ENCODE measurements at regions not wholly inside any gene's neighbourhood (a gene's known extent, or its start where the extent isn't known, plus 50 kb on each side); places are given as distances from the start of the nearest gene placed in this dataset.

GRCh38 chr6:169379495-169380070 lies 125.9 kb upstream of the THBS2 start:
- no peak for TF ChIP-seq CTCF (IDR thresholded peaks at IDR 0.05; ENCODE audit: control insufficient read depth, insufficient read depth, low read depth, low read length, missing control alignments)
- no peak overlapping the region for H3K4me3 ChIP-seq (ENCODE audit: control insufficient read depth, low read depth, low read length)
- DNase-seq (ENCODE audit: low read depth): no peak

GRCh38 chr6:169378620-169379381 lies 125.2 kb upstream of the THBS2 start:
- TF ChIP-seq CTCF (IDR thresholded peaks at IDR 0.05; ENCODE audit: control insufficient read depth, insufficient read depth, low read depth, low read length, missing control alignments): no peak
- H3K4me3 ChIP-seq (ENCODE audit: control insufficient read depth, low read depth, low read length): no peak overlapping the region
- no peak for DNase-seq (ENCODE audit: low read depth)

- H3K4me3 ChIP-seq (ENCODE audit: control insufficient read depth, low read depth, low read length): no peak overlapping the region
- no peak for TF ChIP-seq CTCF (IDR thresholded peaks at IDR 0.05; ENCODE audit: control insufficient read depth, insufficient read depth, low read depth, low read length, missing control alignments)
- no peak for DNase-seq (ENCODE audit: low read depth)
These were observed 122.8 kb upstream of the THBS2 start for GRCh38 chr6:169376458-169376857.

GRCh38 chr6:169372589-169372988 lies 118.9 kb upstream of the THBS2 start:
- no peak for TF ChIP-seq CTCF (IDR thresholded peaks at IDR 0.05; ENCODE audit: control insufficient read depth, insufficient read depth, low read depth, low read length, missing control alignments)
- no peak for DNase-seq (ENCODE audit: low read depth)
- no peak overlapping the region for H3K4me3 ChIP-seq (ENCODE audit: control insufficient read depth, low read depth, low read length)

GRCh38 chr6:169371344-169372127 lies 117.9 kb upstream of the THBS2 start:
- TF ChIP-seq CTCF (IDR thresholded peaks at IDR 0.05; ENCODE audit: control insufficient read depth, insufficient read depth, low read depth, low read length, missing control alignments): no peak
- H3K4me3 ChIP-seq (ENCODE audit: control insufficient read depth, low read depth, low read length): no peak overlapping the region
- no peak for DNase-seq (ENCODE audit: low read depth)

GRCh38 chr6:169370666-169371343 lies 117.2 kb upstream of the THBS2 start:
- DNase-seq (ENCODE audit: low read depth): no peak
- no peak for TF ChIP-seq CTCF (IDR thresholded peaks at IDR 0.05; ENCODE audit: control insufficient read depth, insufficient read depth, low read depth, low read length, missing control alignments)

More at GRCh38 chr6:169370666-169371343, 117.2 kb upstream of the THBS2 start:
- no peak overlapping the region for H3K4me3 ChIP-seq (ENCODE audit: control insufficient read depth, low read depth, low read length)

Measured in AG09309 (cell line).